HepG2 (cell line): ENCODE measurements at regions not wholly inside any gene's neighbourhood (a gene's known extent, or its start where the extent isn't known, plus 50 kb on each side); places are given as distances from the start of the nearest gene placed in this dataset.

Source experiments
- AGO1 ChIP-seq: fragments of 200-400 bp; formaldehyde crosslinking; IDR thresholded peaks from 2 replicates; pipeline ENCODE4 v1.6.1; 2017; ENCODE audit warnings: mild to moderate bottlenecking, low read depth, low read length, moderate library complexity; ENCODE audit not compliant: poor library complexity, severe bottlenecking
- ASH2L ChIP-seq: fragments of 300-600, 200-600 bp; sonication (generic); IDR thresholded peaks from 2 replicates; pipeline ENCODE4 v1.7.0; 2017; ENCODE audit warnings: low read depth, mild to moderate bottlenecking, moderate library complexity, mixed read lengths, low read length; ENCODE audit not compliant: insufficient read length
- DPF2 ChIP-seq: sonication (generic); formaldehyde crosslinking; IDR thresholded peaks from 2 replicates; pipeline ENCODE4 v1.4.0; 2020; ENCODE audit warnings: mild to moderate bottlenecking, low read depth, missing genetic modification reagents, borderline replicate concordance
- KMT2B ChIP-seq: IDR thresholded peaks from 2 replicates; pipeline ENCODE4 v1.6.1; 2016; ENCODE audit warnings: missing genetic modification reagents, missing compliant biosample characterization
- MLX ChIP-seq: IDR thresholded peaks from 2 replicates; pipeline ENCODE4 v1.6.1; 2016
- NONO ChIP-seq, 2 experiments: fragments of 450-650 bp in 1 of 2; sonication (generic) in 1 of 2; formaldehyde crosslinking in 1 of 2; IDR thresholded peaks in 1 of 2; conservative IDR thresholded peaks in 1 of 2; 2 replicates each; pipeline versions ENCODE4 v1.6.1 to v1.8.0; 2017 to 2022; ENCODE audit warnings: mild to moderate bottlenecking in 1 of 2, missing genetic modification reagents in 1 of 2, moderate library complexity in 1 of 2
- POLR2A ChIP-seq, 2 experiments: IDR thresholded peaks; 2 replicates each; pipeline ENCODE4 v1.6.1; 2011; ENCODE audit warnings: low read depth in 2 of 2, low read length in 2 of 2, mild to moderate bottlenecking in 1 of 2, moderate library complexity in 1 of 2; ENCODE audit not compliant: insufficient read depth in 1 of 2
- RFXANK ChIP-seq: IDR thresholded peaks from 2 replicates; pipeline ENCODE4 v1.6.1; 2016
- XRCC5 ChIP-seq: fragments of 200-400 bp; formaldehyde crosslinking; optimal IDR thresholded peaks from 2 replicates; pipeline ENCODE3; 2017; ENCODE audit warnings: mild to moderate bottlenecking, low read length
- ZNF549 ChIP-seq: sonication (generic); formaldehyde crosslinking; IDR thresholded peaks from 2 replicates; pipeline ENCODE4 v1.5.0; 2020; ENCODE audit warnings: missing genetic modification reagents
- TF ChIP-seq, protein P1 (sequence below): sonication (generic); formaldehyde crosslinking; IDR thresholded peaks from 2 replicates; pipeline ENCODE4 v1.5.0; 2020; ENCODE audit warnings: mild to moderate bottlenecking, missing genetic modification reagents, moderate library complexity
- TF ChIP-seq, protein P2 (sequence below), 2 experiments: sonication (generic) in 1 of 2; formaldehyde crosslinking in 1 of 2; IDR thresholded peaks; 2 replicates each; pipeline versions ENCODE4 v1.5.1 to v1.6.1; 2011 to 2020; ENCODE audit warnings: borderline replicate concordance in 1 of 2, low read depth in 1 of 2, low read length in 1 of 2, mild to moderate bottlenecking in 1 of 2, missing genetic modification reagents in 1 of 2, moderate library complexity in 1 of 2
- TF ChIP-seq, protein P3 (sequence below): sonication (generic); formaldehyde crosslinking; IDR thresholded peaks from 2 replicates; pipeline ENCODE4 v1.8.1; 2023; ENCODE audit warnings: mild to moderate bottlenecking, missing genetic modification reagents
- TF ChIP-seq, protein P4 (sequence below): sonication (generic); formaldehyde crosslinking; IDR thresholded peaks from 2 replicates; pipeline ENCODE4 v1.8.0; 2022; ENCODE audit warnings: mild to moderate bottlenecking, missing genetic modification reagents

DNA sequence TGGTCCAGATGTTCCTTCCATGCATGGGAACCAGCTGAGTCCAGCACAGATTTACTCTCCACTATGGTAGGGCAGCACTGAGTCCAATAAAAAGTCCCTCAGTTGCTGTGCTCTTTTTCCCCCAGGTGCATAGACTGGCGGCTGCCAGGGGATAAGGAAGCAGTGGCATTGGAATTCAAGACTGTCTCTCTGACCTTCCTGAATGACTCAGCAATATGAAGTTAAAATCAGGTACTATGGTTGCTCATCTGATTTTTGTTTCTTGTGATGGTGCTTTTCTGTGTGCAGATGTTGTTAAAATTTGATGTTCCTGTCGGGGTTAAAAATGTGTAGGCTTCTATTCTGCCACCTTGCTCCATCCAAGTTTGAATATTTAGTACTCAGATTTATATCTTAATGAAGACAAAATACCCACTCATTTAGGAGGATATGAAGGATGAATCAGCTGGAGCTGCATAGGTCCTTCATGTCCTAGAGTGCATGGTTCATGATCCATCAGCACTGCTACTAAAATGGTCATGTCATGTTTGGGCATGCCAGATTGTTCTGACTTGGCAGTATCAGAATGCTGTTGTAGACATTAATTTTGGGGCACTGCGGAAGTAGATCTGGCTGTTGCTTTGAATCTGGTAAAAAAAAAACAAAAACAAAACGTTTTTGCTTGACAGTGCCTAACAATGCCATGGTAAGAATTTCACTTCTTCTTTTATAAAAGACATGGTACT, 321.2 kb upstream of the MAP3K7 start:
- TF ChIP-seq ASH2L (no peak), KMT2B (CRISPR knock-in tag) (no peak), ZNF549 (CRISPR knock-in tag) (no peak), MLX (no peak), DPF2 (CRISPR knock-in tag) (no peak), POLR2A (IDR thresholded peaks at IDR 0.05; ENCODE audit: insufficient read depth in 1 of 2, low read depth in 2 of 2, low read length in 2 of 2) (no peak), RFXANK (CRISPR knock-in tag) (no peak), XRCC5 (no peak), AGO1 (no peak), NONO (IDR thresholded peaks at IDR 0.05) (no peak), NONO (CRISPR knock-in tag; conservative IDR thresholded peaks at IDR 0.05) (no peak)
- TF ChIP-seq, protein P1, sequence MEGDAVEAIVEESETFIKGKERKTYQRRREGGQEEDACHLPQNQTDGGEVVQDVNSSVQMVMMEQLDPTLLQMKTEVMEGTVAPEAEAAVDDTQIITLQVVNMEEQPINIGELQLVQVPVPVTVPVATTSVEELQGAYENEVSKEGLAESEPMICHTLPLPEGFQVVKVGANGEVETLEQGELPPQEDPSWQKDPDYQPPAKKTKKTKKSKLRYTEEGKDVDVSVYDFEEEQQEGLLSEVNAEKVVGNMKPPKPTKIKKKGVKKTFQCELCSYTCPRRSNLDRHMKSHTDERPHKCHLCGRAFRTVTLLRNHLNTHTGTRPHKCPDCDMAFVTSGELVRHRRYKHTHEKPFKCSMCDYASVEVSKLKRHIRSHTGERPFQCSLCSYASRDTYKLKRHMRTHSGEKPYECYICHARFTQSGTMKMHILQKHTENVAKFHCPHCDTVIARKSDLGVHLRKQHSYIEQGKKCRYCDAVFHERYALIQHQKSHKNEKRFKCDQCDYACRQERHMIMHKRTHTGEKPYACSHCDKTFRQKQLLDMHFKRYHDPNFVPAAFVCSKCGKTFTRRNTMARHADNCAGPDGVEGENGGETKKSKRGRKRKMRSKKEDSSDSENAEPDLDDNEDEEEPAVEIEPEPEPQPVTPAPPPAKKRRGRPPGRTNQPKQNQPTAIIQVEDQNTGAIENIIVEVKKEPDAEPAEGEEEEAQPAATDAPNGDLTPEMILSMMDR (CRISPR knock-in tag) = no peak
- TF ChIP-seq, protein P2, sequence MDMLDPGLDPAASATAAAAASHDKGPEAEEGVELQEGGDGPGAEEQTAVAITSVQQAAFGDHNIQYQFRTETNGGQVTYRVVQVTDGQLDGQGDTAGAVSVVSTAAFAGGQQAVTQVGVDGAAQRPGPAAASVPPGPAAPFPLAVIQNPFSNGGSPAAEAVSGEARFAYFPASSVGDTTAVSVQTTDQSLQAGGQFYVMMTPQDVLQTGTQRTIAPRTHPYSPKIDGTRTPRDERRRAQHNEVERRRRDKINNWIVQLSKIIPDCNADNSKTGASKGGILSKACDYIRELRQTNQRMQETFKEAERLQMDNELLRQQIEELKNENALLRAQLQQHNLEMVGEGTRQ (IDR thresholded peaks at IDR 0.05; ENCODE audit: low read depth, low read length) = no peak
- TF ChIP-seq, protein P2 (CRISPR knock-in tag; IDR thresholded peaks at IDR 0.05; ENCODE audit: borderline replicate concordance) = no peak
- TF ChIP-seq, protein P3, sequence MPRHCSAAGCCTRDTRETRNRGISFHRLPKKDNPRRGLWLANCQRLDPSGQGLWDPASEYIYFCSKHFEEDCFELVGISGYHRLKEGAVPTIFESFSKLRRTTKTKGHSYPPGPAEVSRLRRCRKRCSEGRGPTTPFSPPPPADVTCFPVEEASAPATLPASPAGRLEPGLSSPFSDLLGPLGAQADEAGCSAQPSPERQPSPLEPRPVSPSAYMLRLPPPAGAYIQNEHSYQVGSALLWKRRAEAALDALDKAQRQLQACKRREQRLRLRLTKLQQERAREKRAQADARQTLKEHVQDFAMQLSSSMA (CRISPR knock-in tag) = no peak
- TF ChIP-seq, protein P4, sequence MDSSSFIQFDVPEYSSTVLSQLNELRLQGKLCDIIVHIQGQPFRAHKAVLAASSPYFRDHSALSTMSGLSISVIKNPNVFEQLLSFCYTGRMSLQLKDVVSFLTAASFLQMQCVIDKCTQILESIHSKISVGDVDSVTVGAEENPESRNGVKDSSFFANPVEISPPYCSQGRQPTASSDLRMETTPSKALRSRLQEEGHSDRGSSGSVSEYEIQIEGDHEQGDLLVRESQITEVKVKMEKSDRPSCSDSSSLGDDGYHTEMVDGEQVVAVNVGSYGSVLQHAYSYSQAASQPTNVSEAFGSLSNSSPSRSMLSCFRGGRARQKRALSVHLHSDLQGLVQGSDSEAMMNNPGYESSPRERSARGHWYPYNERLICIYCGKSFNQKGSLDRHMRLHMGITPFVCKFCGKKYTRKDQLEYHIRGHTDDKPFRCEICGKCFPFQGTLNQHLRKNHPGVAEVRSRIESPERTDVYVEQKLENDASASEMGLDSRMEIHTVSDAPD (CRISPR knock-in tag) = no peak
